Large intestine (tissue), 3 donors: ENCODE measurements at regions not wholly inside any gene's neighbourhood (a gene's known extent, or its start where the extent isn't known, plus 50 kb on each side); places are given as distances from the start of the nearest gene placed in this dataset.
A peak's percentile ranks its signal among the peaks of the same experiment; 100 is the strongest.

Source experiments
- DNase-seq, 2 donors: peaks; one replicate each; pipeline versions ENCODE4 v3.0.0 to v3.0.0-alpha.2; 2013
- H3K27ac ChIP-seq: one replicate; pipeline ENCODE4 v1.5.1; 2013; ENCODE audit warnings: low read length
- H3K27me3 ChIP-seq: 2 replicates; pipeline ENCODE4 v1.6.1; 2013; ENCODE audit warnings: low read length; ENCODE audit not compliant: control insufficient read depth, insufficient read depth
- H3K36me3 ChIP-seq: 2 replicates; pipeline ENCODE4 v1.6.1; 2013; ENCODE audit warnings: low read length; ENCODE audit not compliant: control insufficient read depth, insufficient read depth
- H3K4me1 ChIP-seq: one replicate; pipeline ENCODE4 v1.6.1; 2013; ENCODE audit warnings: low read length; ENCODE audit not compliant: control insufficient read depth, insufficient read depth
- H3K4me3 ChIP-seq: one replicate; pipeline ENCODE4 v1.5.1; 2013; ENCODE audit warnings: low read length
- H3K9me3 ChIP-seq: one replicate; pipeline ENCODE4 v1.6.1; 2013; ENCODE audit warnings: mild to moderate bottlenecking, low read depth, low read length, moderate library complexity; ENCODE audit not compliant: control insufficient read depth
- WGBS: methylation state at CpG from one replicate; pipeline ENCODE4 v1.1.5; 2013; ENCODE audit warnings: low lambda C conversion rate; ENCODE audit not compliant: insufficient coverage; 5-methylcytosine and 5-hydroxymethylcytosine counted together

DNA sequence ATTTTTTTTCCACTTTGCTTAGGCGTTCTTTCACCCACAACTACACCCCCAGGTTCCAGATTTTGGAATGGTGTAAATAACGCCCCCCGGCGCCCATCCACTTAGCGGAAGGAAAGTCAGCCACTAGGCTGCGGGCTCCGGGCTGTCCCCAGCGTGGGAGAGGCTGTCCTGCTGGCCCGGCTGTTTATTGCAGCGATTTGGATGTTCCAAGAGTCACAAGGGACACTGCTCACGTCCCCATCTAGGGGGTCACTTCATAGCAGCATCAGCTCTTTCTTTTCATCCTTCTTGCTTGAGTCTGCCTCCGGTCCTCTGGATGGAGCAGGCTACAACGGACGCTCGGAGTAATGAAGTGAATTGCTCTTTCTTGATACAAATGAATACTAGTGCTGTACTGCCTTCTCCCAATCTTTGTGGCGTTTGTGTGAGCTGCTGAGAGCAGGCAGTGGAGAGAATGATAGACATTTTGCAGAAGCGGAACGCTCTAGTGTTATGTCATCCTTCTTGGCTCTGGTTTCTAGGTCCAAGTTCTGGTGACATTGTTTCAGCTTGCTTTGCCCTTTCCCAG, 50.7 kb upstream of the PAIP2B start:
- Histone ChIP-seq H3K27me3 (peaks cover 50% of the 10 kb centered on the region), H3K36me3 (no peaks in the 10 kb centered on the region), H3K9me3 (peaks cover 6% of the 10 kb centered on the region), H3K27ac (no peak overlapping the region), H3K4me1 (peaks cover 5% of the 10 kb centered on the region), H3K4me3 (peak overlapping the region; percentile 10)
- 0% methylated on average over 1 of the region's 18 CpGs for WGBS
- peak in 1 of 2 donors; percentile 14 for DNase-seq

DNA sequence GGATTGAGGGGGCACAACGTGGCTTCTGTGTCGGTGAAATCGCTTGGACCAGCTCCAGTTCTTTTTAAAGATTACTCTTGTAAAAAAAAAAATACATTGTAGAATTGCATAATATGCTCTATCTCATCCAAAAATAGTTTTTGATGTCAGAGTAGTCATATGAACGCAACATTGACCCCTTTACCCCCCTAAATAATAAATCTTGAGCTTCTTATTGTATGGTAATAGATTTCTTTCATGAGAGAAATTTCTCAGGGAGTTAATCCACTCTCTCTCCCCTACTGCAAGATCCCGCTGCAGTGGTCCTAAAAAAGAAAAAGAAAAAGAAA, 50.2 kb upstream of the PAIP2B start:
- Histone ChIP-seq H3K27me3 (peaks cover 49% of the 10 kb centered on the region), H3K36me3 (no peaks in the 10 kb centered on the region), H3K9me3 (peaks cover 6% of the 10 kb centered on the region), H3K27ac (no peak overlapping the region), H3K4me1 (peaks cover 5% of the 10 kb centered on the region), H3K4me3 (peak overlapping the region; percentile 35)
- DNase-seq, result no peak
- WGBS, result no CpG with 5 or more reads among the region's 5 CpGs

DNA sequence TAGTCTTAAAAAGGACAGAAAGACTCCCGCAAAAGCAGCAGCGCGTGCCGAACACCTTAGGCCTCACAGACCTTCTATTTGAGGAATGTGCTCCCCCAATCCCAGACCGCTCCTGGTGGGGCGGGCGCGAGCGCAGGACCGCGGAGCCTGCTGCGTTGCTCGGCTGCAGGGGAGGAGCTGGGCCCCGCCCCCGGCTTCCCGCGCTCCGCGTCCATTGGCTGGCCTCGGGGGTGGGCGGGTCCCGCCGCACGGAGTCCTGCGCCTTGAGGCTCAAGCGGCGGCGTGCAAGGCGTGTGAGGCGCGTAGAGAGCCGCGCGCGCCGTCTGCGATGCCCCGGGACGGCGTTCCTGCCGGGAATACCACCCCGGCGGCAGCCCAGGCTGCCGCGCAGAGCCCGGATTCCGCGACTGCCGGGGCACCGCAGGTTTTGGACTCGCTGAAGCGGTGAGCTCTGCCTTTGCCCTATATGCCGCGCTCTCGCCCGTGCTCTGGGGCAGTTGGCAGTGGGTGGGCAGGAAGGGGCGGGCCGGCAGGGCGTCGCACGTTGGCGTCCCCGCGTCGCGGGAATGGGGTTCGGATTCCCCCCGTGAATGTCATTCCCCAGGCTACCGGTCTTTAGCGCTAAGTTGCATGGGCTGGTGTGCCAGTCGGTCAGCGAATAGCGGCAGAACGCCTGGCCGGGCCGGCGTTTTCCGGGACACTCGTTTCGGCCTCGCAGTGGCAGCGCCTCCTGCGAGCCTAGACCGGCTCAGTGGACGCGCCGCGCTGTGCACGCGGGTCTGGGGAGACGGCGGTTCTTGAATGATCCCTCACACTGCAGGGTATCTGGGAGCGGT, 49.6 kb upstream of the PAIP2B start:
- DNase-seq, result peak; percentile 55 to 79
- H3K27ac ChIP-seq, result no peak overlapping the region
- H3K27me3 ChIP-seq, result peaks cover 45% of the 10 kb centered on the region

More for the DNA sequence above, 49.6 kb upstream of the PAIP2B start:
- H3K4me1 ChIP-seq, result peaks cover 5% of the 10 kb centered on the region
- 0% methylated on average over 1 of the region's 93 CpGs for WGBS
- H3K4me3 ChIP-seq, result peak overlapping the region; percentile 35
- no peaks in the 10 kb centered on the region for H3K36me3 ChIP-seq
- H3K9me3 ChIP-seq, result peaks cover 6% of the 10 kb centered on the region
